ENCODE measurements at regions not wholly inside any gene's neighbourhood (a gene's known extent, or its start where the extent isn't known, plus 50 kb on each side); places are given as distances from the start of the nearest gene placed in this dataset.

GRCh38 chr5:116654925-116655324 is 80.3 kb upstream of the SEMA6A start:
- DNase-seq, result no peak

DNA sequence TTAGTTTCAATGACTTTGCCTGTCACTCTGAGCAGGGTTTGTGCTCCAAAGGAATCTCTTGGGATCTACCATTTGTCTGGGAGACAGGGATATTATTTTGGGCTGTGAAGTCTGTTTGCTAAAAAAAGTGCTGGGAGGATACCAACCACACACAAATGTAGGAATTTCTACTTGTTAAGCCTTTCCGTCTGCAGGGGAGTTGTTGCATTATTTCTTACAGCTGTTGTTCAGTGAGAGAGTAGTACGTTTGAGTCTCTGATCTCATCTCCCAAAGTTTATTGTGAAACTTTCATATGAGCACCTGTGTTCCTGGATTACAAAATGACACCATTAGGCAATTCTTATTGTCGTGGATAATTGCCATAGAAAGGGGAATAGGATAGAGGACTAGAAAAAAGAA is 78.3 kb upstream of the SEMA6A start:
- no peak for DNase-seq

GRCh38 chr5:116652196-116652729 is 77.6 kb upstream of the SEMA6A start:
- no peak for DNase-seq

DNA sequence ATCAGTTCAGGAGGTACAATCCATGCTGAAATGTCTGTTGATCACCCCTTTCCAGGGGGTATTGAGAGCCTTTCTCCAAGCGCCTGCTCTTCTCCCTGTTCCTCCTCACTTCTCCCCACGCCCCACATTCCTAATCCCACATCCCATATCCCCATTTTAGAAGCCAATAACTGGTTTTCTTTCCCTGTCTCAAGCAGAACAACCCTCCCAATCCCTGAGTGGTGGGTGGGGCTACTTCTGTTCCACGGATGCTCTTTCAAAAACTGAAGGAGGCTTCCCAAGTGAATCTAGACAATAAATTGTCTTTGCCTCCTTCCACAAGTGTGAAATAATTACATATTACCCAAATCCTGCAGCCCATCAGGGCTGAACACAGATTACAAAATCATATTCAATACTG is 77.0 kb upstream of the SEMA6A start:
- no peak for DNase-seq

DNA sequence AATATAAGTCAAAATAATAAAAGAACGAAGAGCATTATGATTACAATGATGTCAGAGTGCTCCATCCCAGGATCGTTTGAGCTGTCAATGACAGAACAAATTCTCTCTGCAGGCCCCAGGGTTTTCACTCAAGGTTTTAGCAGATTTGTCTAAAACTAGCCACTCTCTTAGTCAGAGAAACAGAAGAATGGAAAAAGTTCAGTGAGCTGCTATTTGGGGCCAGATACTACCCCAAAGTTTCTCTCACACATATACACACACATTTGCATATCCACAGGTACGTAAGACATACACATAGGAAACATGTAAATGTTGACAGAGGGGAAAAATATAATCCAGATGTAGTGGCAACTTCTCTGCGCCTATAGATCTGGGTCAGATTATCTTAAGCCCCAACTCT is 76.3 kb upstream of the SEMA6A start:
- no peak for DNase-seq

DNA sequence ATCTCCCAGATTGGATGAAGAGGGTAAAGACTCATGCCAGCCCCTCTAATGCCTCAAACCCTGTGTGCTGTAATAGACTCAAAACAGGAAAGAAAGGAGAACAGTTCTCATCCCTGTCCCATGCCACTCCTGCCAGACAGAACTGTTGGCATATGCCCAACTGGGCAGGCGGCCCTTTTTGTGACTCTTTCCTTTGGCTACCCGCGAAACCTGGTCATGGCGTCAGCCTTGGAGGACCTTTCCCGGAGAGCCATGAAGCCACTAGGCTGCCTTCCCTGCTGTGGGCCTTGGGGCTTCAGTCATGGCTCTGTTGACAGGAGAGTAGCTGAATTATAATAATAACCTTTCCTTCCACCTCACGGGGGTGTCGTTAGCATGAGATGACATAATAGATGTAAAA is 75.9 kb upstream of the SEMA6A start:
- DNase-seq, result no peak

DNA sequence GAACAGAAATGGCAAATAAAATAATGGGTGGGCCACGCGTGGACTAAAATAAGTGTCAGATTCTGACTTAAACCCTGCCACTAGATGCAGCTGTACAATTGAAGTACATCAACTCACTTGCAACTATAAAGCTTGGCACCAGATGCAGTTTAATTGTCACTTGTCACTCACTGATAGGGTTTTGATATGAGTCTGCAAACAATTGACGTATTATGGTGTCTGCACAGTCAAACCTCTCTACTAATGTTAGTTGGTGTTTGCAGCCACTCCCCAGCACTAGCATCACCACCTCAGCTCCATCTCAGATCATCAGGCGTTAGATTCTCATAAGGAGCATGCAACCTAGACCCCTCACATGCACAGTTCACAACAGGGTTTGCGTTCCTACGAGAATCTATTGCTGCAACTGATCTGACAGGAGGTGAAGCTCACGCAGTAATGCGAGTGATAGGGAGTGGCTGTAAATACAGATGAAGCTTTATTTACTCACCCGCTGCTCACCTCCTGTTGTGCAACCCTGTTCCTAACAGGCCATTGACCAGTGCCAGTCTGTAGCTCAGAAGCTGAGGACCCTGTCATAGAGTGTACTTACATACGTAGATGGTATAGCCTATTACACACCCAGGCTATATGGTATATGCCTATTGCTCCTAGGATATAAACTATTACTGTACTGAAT is 72.1 kb upstream of the SEMA6A start:
- no peak for DNase-seq

- DNase-seq, result no peak
These were observed 71.0 kb upstream of the SEMA6A start for GRCh38 chr5:116645627-116646026.

DNA sequence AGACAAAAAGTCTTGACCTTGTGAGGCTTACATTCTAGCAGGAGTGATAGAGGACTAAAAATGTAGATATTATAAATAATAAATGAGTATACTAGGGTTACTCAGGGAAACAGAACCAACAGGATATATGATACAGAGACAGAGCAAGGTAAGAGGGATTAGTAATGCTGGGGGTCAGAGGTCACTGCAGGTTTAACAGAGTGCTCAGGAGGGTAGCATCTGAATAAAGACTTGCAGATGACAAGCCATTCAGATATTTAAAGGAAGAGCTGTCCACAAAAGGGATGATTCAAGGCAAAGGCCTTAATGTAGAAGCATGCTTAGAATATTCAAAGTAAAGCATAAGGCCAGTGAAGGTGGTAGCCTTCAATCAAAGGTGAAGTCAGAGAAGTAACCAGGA is 65.6 kb upstream of the SEMA6A start:
- DNase-seq, result no peak

GRCh38 chr5:116637149-116637740 is 62.6 kb upstream of the SEMA6A start:
- no peak for DNase-seq

GRCh38 chr5:116632890-116633289 is 58.3 kb upstream of the SEMA6A start:
- no peak for DNase-seq

- no peak for DNase-seq
These were observed 56.5 kb upstream of the SEMA6A start for GRCh38 chr5:116631147-116631546.

DNA sequence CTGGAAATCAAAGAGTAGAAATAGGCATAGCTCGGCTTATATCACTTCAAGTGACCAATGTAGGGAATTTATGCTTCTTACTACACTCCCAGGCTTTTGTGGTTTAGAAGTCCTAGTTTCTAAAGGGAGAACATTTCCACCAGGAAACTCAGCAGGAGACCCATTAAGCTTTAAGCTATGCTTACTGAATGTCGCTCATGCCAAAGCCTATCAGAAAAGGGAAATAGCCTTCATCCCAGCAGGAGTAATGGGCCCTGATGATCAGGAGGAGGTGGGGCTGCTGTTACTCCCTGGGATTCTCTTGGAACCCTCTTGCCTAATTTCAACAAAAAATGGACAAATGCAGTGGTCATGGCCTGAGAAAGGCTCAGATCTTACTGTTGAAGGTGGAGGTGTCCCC is 54.5 kb upstream of the SEMA6A start:
- DNase-seq, result no peak

DNA sequence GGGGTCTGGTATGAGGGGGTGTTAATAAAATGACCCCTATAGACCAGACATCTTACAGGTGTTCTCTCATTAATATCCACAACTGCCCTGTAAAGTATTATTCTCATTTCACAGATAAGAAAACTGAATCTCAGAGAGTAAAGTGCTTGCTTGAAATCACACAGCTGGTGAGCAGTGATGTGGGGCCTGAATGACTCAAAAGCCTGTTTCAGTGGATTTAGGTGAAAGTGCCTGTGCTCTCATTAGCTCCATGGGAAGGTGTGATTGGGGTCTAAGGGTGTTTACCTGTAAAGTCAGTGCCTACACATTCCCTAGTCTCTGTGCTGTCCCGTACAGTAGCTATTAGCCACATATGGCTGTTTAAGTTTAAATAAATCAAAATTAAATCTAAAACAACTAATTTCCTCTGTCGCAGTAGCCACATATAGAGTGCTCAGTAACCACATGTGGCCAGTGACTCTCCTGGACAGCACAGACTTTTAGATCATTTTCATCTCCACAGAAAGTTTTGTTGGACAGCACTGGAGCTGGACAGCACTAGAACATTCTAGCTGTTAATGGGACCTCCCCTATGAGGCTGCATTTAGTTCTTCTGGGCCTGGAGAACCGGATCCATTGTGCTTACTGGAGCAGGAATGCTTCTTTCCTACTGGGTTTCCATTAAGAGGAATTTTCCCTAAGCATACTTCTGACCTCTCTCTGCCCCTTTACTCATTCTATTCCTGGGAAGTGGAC is 52.5 kb upstream of the SEMA6A start:
- no peak for DNase-seq

DNA sequence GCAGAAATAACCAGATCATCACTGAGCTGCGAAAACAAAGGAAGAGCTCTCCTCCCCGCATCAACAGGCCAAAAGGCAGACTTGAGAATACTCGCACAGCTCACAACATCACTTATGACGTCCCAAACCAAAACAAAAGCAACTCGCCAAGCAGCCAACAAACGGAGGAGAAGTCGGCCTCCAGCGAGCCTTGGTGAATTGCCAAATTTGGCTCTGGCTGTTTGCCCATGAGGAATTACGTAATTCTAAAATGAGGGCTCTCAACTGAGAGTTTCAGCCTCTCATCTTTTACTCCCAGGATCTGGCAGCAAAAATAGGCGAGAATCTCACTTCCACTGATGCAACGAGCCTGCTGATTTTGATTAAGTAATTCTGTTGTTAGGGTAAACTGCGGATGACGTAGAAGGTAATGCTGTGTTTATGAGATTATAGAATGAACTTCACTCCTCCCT is 51.7 kb upstream of the SEMA6A start:
- DNase-seq, result no peak
